ENCODE measurements at regions not wholly inside any gene's neighbourhood (a gene's known extent, or its start where the extent isn't known, plus 50 kb on each side); places are given as distances from the start of the nearest gene placed in this dataset.
"Not testable (repeated sequence)": the region's sequence is repeated elsewhere in the genome, so short reads cannot be mapped to it uniquely, and the experiment has no call there.

DNA sequence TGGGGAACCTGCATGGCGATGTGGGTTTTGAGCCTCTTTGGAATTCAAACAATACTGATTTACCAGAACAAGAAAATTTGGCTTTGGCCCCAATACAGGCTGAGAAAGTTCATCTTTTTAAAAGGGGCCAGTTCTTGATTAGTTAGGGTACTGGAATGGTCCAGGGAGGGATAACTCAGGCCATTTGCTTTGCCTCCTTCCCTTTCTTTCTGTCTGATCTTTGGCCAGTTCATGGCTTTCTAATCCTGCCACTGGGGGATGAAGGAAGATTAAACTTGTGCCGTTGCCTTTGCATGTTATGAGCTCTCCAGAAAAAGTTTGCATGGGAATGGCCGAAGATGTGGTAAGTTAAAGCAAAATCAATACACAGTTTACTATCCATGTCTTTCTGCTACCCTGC is 78.4 kb downstream of the ADAMTS15 start:
- peak; percentile 30 for DNase-seq (ENCODE audit: low spot score)

DNA sequence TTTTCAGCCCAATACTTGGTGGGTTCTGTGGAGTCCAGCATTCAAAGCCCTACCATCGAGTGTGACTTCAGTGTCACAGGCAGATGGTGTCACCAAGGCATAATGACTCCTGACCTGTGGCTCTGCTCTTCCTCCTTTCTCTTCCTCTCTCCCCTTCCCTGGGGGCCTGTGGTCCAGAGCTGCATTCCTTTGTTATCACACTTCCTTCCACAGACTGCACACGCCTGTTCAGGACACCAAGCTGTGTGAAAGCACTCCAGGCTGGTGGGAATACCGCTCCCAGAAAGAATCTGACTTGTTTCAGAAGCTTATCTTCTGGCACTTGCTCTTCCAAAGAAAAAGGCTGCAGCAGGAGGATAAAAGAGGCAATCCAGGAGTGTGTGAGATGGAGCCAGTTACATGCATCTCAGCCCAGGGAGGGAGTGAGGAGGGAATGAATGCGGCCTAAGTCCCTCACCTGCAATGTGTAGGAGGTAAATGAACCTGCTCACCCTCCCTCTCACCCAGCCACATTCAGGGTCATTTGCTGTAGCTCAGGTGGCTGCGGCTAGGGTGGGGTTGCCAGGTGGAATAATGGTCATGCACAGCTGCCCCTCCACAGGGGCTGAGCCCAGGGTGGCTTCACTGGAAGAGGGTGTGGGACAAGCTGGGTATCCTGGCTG is 79.3 kb downstream of the ADAMTS15 start:
- DNase-seq (ENCODE audit: low spot score), result peak; percentile 61

DNA sequence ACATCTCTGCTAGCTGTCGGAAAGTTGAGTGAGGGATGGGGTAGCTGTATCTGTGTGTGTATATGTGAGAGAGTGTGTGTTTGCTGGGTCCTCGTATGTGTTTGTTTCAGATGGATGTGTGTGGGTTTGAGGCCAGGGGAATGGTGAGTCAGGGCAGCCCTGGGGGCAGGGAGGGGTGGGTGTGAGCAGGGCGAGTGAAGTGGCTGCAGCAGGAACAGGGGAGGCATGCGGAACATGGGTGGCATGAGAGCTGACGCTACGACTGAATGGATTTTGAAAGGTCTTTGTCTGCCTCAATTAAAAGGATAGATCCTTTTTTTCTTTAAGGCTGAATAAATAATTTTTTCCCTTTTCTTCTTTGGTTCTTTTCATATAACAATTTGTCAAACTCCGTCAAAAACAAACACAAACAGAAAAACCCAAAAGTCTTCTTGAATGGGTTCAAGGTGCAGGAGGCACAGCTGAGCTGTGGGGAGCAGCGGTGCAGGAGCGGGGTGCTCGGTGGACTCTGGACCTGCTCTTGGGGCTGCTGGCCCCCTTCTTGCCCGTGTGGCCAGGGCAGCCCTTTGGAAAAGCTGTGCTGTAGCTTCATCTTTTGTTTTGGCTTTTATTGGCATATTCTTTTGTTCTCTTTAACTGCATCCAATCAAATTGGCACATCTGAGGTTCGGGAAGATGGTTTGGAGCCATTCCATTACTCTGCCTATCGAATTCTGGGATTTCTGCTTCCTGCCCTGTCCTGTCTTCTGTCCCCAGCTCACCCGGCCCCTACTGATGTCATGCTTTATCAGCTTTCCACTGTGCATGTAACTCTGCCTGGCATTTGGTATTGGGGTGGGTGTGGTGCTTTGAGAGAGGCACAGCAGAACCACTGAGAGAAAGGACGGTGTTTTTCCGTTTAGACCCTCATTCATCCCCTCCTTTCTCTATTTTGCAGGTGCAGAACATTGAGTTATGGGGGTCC is 80.1 kb downstream of the ADAMTS15 start:
- peak; percentile 58 for DNase-seq (ENCODE audit: low spot score)

DNA sequence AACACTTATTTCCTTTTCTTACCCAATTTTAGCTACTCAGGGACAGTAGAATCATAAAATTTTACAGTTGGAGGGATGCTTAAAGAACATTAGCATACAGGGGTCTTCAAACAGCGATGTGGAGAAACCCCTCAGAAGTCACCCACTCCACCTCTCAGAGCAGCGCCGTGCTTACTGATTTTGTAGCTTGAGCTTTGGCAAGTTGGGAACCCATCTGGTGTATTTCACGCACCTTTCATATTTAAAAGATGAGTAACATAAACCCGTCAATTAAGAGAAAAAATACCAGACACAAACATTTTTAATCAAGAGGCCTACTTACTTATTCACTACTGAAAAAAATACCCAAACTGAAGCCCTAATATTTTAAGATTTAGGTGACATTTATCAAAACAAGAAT is 80.9 kb downstream of the ADAMTS15 start:
- DNase-seq (ENCODE audit: low spot score), result peak; percentile 22

DNA sequence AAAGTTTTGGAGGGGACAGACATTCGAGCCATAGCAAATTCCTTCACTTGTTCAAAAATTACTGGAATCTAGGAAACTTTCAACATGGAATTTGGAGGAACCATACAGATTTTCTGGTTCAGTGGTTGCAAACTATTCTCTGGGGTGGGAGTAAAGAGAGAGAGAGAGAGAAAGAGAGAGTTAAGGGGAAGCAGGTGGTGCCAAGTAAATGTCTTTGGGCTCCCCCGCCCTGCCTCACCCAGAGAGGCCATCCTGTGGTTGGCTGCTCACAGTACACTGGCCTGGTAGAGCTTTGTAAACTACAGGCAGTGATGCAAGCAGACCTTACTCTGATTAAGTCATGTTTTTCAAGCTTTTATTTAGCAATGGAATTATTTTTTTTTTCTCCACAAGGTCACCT is 82.6 kb downstream of the ADAMTS15 start:
- DNase-seq (ENCODE audit: low spot score), result peak; percentile 52

DNA sequence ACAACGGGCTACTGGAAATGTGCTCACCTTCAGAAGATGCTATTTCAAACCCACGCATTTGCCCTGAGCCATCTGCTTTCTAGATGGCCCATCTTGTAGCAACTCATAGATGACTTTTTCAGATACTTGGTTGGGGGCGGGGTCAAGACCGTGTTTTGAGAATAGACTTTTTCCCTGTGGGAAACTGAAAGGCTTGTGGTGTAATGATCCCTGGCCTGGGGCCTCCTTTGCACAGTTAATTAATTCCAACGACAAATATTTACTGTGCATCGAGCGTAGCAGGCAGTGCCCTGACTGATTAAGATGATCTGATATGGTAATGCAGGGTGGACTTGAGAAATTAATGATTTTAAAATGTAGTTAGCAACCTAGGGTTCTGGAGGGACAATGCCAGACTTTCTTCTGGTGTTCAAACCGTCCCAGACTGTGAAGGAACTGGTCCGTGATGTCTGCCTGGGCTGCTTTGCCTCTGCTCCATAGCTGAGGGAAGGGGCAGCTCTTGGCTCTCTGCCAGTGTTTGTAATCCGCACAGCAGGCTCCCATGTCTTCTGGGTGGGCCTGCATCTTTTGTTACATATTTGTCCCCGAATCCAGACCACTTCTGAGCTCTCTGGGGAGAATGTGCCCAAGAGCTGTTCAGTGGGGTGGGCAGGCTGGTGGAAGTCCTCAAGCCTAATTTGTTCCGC is 84.8 kb downstream of the ADAMTS15 start:
- DNase-seq (ENCODE audit: low spot score), result no peak

DNA sequence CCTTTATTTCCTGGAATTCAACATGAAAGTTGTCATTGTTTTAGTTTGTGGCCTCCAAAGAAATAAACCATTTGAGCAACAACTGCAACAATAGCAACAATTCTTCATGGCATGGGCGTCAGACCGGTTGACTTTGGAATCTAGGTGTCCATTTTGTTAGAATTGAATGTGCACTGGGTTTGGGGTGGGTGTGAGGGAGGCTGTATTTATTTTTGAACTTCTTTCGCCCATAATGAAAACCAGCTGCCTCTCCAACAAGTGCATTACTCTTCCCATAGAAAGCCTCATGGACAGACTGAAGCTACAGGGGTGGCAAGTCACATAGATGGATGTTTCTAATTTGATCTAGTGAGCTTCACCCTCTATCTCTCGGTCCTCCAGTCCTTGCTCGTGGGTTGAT is 85.4 kb downstream of the ADAMTS15 start:
- no peak for DNase-seq (ENCODE audit: low spot score)

DNA sequence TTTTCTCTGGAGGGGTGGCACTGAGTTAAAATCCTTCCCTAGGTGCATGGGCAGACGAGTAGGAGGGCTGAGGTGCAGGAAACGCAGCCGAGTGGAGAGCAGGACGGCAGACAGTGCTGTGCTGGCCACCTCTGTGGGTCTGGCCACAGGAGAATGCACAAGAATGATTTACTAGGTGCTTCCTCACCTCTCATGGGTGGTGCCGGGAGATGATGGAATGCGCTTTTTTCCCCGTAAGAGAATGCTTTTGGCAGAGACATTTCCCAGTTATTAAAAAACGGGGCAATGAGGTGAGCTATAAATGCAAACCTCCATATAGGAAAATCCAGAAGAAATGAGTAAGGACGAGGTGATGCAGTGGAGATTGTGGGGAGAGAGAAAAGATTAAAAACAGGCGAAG is 86.1 kb downstream of the ADAMTS15 start:
- no peak for DNase-seq (ENCODE audit: low spot score)

DNA sequence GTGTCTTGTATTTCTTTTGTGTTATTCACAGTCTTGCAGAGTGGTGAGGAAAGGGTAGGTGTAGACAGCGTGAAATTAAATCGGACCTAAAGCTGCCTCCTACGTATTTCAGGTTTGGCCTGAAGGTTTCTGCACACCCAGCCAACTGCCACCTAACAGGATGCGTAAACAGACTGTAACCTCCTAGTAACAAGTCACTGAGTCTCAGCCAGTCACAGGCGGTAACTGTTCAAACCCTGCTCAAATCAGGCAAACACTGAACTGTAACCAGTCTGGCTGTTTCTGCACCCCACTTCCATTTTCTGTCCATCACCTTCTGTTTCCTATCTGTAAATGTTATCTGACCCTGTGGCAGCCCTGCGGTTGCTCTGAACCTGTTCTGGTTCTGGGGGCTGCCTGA is 87.1 kb downstream of the ADAMTS15 start:
- no peak for DNase-seq (ENCODE audit: low spot score)

DNA sequence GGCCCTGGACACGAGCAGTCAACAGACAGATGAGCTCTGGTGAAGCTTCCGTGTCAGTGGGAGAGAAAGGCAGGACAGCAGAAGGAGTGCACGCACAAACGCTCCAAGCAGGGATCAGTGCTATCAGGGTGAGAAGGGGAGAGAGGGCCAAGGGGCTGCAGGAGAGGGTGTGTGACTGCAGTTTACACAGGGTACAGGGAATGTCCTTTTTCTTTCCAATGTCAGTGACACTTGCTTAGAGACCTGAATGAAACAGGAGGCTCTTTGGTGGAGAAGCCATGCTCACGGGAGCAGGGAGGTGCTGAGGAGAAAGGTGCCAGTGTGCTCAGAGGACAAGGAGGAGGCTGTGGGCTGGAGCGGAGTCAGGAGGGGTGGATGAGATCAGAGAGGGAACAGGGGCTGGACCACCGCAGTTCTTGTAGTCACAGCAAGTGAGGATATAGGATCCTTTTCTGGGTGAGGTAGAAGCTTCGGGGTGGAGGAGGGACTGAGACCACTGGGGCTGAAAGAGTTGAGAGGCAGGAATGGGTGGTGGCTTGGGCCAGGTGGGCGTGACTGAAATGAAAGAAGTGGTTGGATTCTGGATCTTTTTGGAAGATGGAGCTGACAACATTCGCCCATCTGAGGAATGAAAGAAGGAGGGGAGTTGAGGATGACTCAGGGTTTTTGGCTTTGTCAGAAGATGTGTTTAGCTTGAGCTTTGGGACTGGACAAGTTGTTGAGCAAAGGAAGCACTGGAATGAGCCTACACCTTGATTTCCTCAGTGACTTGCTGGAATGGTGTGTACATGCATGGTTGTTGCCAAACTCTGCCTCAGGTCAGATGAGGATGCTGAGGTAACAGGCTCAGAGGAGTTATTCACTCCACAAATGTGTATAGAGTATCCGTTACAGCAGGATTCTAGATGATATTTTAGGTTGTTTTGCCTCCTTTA is 87.9 kb downstream of the ADAMTS15 start:
- no peak for DNase-seq (ENCODE audit: low spot score)

DNA sequence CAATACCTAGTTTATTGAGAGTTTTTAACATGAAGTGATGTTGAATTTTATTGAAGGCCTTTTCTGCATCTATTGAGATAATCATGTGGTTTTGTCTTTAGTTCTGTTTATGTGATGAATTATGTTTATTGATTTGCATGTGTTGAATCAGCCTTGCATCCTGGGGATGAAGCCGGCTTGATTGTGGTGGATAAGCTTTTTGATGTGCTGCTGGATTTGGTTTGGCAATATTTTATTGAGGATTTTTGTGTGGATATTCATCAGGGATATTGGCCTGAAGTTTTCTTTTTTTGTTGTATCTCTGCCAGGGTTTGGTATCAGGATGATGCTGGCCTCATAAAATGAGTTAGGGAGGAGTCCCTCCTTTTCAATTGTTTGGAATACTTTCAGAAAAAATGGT is 91.2 kb downstream of the ADAMTS15 start:
- not testable (repeated sequence) for DNase-seq (ENCODE audit: low spot score)

DNA sequence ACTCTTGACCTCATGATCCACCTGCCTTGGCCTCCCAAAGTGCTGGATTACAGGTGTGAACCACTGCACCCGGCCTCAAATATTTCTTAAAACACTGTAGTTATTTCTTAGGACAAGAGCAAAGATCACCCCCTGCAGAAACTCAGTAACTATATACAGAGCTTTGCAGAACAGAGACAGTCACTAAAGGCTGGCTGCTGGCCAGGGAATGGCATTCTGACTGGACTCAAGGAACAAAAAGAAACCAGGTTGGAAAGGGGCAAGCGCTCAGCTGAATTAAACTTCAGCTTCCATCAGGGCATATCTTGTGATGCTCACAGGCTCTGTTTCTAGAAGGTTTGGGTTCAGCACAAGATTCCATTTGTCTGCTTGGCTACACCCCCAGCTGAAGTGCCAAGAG is 95.8 kb downstream of the ADAMTS15 start:
- no peak for DNase-seq (ENCODE audit: low spot score)

DNA sequence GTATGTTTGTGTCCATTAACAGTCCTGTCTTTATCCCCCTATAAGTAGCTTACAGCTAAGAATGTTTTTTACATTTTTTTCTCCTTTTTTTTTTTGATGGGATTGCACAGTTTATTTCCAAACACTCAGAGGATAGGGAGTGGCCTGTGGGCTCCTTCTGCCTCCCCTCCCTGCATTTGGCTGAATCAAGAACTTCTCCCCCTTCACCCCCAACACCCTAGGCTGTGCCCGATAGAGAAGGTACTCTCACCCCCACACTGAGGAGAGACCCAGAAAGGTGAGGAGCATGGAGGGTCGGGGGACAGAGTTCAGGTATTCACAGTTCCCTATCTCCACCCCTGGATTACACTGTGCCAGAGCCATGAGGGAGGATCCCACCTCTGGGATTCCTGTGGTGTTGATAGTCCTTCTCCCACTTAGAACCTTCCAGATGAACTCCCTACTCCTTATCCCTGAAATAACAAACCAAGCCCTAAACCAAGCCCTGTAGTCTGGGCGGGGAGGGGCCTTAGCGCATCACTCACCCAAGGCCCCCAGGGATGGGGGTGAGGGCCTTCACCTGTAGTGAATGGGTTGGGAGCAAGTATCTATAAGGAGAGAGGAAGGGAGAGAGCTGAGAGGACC is 97.1 kb downstream of the ADAMTS15 start:
- no peak for DNase-seq (ENCODE audit: low spot score)

DNA sequence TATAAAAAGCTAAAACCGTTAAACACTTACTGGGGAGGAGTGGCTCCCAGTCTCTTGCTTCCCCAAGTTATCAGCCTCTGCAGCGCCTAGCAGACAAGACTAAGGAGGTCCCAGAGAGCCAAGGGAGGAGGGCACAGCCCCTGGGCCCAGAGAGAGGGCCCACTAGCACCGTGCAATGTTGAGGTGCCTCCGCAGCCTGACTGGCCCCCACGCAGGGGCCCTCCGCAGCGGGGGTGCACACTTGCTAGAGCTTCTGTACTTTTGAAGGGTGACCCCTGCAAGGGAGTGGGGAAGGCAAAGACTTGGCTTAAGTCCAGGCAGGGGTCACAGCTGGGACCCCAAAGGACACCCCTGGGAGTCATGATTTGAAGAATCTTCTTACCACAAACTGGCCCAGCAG is 98.0 kb downstream of the ADAMTS15 start:
- DNase-seq (ENCODE audit: low spot score), result no peak

DNA sequence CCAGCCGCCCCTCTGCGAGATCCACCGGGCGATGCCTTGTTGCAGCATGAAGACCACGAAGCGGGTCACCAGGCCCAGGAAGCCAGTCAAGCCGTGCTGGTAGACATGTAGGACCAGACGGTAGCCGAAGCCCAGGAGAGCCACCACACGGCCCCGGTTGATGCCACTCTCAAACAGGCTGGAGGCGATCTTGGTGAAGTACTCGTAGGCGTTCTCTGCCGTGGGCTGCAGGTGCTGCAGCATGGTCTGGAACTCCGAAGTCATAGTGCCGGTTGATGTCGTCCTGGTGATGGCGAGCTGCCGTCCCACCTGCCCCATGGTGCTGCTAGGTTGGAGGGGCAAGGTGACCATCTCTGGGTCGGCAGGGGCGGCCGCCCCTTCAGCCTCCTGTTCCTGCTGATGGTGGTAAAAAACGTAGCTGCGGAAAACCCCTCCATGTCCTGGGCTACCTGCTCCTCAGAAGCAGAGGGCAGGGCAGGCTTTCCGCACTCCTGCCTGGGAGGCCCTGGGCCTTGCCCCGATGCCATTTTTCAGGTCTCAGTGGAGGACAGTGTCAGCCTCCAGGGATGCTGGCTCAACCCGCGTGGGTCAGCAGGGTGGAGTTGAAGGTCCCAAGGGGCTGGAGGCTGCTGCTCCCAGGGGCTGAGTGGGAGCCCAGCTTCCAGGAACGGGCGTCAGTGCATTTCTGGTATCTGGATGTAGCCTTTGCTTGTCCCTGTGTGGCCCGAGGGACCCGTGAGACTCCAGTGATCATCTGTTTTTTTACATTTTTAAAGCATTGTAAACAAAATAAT is 98.7 kb downstream of the ADAMTS15 start:
- no peak for DNase-seq (ENCODE audit: low spot score)

DNA sequence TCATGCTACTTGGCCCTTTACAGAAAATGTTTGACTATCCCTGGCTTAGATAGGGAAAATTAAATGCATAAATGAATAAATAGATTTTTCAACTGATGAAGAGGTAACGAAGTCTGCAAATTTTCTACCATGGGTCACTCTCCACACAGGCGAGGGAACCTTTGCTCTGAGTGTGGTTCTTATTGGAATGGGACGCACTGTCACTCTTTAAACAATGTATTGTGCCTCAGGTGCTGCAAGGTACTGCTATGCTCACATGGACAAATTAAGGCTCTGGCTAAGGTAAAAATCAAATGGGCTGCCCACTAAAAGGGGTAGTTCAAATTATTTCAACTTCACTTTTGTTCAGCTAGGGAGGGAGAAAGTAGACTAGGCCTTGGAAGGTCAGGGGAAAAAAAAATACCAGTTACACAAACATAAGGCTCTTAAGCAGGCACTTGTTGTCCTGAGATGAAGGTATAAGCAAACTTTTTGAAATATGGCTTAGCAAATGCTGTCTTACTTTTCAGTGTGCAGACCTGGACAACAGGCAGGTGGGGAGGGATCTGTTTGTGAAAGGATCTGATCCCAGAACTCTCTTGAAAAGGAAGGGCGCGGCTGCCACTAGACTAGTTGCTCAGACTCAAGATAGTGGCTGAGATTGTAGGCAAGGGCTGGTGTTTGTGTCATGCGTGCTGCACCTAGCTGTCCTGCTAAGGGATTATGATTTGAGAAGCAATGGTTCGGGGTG is 99.5 kb downstream of the ADAMTS15 start:
- no peak for DNase-seq (ENCODE audit: low spot score)

DNA sequence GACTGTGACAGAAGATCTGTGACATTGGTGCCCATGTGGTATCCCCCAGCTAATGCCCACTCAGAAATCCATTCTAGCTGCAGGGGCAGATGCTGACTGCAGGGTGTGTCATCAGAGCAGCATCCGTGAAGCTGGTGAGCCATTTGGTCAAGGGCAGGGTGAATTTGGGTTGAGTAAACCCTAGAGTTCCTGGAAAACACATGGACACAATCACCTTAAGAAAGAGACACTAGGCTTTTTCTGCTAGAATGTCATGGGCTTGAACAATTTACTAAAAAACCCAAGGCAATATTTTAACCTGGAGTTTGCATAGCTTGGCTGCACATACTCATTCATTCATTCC is 100.0 kb downstream of the ADAMTS15 start:
- no peak for DNase-seq (ENCODE audit: low spot score)

DNA sequence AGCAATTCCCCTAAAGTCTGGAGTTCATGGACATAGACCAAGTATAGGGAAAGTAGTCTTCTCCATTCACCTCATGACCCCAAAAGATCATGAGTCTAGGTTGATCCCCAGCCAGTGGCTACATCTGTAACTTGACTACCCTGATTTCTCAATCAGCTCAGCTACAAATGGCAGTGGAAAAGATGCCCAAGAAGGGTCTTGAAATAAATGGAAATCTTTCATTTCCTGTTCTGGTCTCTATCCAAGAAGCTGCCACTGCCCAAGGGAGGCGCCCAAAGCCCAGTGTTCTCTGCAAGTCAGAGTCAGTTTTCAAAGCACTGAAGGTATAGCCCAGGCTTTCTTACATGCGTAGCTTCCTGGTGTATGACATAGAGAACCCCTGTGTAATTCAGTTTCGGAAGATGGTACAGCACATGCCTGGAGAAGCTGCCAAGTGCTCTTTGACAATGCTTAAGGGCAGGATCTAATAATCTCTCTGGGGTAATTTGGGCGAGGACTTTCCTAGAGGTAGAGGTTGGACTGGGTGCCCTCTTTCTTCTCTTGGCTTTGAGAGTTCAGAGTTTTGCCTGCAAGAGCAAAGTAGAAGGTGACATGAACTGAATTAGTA is 101.1 kb downstream of the ADAMTS15 start:
- DNase-seq (ENCODE audit: low spot score), result no peak

DNA sequence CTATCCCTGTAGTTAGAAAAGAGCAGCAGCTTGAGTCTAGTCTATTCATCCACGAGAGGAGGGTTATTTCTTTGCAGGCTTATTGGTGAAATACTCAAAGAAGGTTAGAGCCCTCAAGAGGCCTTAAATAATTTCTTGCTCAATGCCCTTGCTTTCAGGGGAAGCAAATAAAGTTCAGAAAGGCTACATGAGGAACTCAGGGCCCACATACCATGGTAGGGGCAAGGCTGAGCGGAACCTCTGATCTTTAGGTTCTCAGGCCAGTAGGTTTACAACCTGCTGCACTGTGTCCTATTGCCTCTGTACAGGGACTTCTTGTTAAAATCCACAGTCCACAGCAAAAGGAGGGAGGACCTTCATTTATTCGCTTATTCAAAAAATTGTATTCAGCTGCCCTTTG is 101.7 kb downstream of the ADAMTS15 start:
- DNase-seq (ENCODE audit: low spot score), result no peak

Measured in left forelimb (tissue), 1 donor.